ENCODE measurements at regions not wholly inside any gene's neighbourhood (a gene's known extent, or its start where the extent isn't known, plus 50 kb on each side); places are given as distances from the start of the nearest gene placed in this dataset.
"Not testable (repeated sequence)": the region's sequence is repeated elsewhere in the genome, so short reads cannot be mapped to it uniquely, and the experiment has no call there.

DNA sequence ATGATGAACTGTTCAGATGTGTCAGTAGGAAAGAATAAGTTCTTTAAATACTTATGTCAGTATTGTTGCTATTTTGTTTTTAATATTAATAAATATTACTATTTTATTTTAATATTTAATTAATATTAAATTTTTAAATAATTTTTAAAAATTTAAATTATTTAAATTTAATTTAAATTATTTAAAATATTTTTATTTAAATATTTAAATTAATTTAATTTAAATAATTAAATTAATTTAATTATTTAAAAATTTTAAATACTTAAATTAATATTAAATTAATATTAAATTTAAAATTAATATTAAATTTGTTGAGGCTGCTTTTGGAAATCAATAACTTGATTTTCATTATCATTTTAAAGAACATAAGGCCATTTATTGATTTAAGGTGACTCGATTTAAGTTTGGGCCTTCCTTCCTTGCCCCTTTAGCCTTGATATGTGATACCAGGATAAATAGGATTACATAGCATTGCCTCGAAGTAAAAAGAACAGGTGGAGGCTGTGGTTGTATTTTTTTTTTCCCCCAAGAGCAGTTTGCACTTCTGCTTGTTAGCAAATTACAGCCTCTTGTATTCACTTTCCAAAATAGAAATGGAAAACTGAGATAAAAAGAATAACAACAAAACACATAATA is 915.2 kb downstream of the TTLL7 start:
- DNase-seq (ENCODE audit: low read depth): no peak

DNA sequence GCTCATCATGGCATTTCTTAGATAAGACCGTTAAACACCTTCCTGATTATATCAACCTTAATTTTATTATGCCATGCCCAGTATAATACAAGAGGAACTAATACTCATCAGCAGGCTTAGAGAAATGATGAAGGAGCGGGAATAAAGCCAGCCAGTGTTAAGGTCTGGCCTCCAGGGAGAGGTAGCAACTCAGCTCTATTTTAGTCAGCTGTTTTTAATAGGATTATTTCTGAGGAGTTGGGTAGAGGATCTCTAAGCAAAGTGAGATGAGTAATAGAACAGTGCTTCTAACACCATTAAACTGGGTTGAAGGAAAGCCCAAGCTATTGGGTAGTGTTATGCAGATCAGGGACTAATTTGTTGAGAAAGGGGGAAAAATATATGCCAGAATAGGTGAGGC is 921.5 kb downstream of the TTLL7 start:
- DNase-seq (ENCODE audit: low read depth): no peak

DNA sequence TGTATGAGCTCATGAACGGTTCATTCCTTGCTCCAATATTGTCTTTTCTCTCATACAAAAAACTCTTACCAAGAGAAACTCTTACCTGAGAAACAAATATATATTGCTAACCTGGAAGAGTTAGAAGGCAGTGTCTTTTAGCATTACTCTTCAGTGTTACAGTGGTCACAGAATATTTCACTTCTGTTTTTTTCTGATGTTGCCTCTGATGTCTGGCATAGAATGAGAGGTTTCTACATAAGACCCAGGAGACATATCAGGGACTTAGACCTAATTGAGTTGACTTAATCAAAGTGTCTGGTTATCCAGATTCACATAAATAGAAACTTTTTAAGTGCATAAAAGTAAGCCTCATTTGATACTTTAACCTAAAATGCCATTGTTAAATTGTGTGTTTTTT is 923.8 kb downstream of the TTLL7 start:
- DNase-seq (ENCODE audit: low read depth): no peak

DNA sequence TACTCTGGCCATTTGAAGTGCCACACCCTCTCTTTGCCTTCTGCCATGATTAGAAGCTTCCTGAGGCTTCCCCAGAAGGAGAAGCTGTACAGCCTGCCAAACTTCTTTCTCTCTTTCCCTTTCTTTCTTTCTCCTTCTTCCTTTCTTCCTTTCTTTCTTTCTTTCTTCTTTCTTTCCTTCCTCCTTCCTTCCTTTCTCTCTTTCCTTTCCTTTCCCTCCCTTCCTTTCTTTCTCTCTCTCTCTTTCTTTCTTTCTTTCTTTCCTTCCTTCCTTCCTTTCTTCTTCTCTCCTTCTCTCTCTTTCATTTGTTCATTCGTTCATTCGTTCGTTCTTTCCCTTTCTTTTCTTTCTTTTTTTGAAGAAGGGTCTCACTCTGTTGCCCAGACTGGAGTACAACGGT is 931.0 kb downstream of the TTLL7 start:
- DNase-seq (ENCODE audit: low read depth): no peak

DNA sequence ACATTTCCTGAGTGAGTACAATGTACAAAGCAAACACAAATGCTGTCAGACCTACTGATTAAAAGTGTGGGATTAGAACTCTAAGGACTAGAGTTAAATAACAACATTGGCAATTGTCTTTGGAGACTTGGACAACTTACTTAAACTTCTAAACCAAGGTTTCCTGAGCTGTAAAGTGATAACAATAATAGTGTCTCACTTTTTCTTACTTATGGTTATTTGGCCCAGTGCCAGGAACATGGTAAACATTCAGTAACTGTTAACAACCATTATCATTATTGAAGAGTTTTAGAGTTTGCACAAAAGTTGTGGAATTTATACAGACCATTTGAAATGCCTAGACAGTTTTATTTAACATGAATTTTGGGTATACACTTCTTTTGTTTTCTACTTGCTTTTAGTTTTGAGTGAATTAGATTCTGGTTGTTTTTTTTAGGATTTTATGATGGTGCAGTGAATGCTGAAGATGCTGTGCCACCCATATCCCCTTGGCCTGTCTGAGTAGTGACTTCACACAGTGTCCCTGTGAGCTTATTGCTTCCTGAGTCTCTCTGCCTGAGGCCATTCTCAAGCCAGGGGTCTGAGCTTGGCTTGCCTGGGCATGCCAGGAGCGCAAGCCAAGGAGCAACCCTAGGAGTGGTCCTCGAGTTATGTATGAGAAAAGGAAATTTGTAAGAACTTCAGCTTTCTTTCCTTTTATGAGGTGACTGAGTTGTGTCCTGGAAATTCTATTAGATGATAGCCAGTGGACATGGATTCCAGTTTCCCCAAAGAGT is 932.8 kb downstream of the TTLL7 start:
- DNase-seq (ENCODE audit: low read depth): no peak

DNA sequence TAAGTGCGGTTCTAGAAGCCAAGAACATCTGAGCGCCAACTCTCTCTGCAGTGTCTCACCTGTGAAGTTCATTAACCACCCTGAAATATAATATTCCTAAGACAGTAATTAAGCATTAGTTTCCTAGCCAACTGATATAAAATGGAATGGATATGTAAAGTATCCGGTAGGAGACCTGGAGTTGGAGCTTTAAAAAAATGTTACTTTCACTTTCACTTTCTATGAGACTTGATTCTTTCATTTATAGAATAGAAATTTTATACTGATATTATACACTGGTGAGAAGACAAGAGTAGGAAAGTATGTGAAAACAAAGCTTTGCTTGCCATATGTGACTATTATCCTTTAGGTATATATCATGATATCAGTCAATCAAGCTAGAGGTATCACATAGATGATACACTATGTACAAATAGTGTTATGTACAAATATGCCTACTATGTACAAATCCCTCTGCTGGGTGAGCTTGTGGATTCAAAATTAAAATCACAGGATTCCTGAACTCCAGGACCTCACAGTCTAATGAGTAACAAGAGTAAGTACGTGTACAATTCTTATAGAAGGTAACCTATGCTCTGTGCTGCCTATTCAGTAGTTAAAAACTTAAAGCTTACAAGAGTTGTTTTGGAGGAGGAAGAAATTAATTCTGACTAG is 934.2 kb downstream of the TTLL7 start:
- no peak for DNase-seq (ENCODE audit: low read depth)

DNA sequence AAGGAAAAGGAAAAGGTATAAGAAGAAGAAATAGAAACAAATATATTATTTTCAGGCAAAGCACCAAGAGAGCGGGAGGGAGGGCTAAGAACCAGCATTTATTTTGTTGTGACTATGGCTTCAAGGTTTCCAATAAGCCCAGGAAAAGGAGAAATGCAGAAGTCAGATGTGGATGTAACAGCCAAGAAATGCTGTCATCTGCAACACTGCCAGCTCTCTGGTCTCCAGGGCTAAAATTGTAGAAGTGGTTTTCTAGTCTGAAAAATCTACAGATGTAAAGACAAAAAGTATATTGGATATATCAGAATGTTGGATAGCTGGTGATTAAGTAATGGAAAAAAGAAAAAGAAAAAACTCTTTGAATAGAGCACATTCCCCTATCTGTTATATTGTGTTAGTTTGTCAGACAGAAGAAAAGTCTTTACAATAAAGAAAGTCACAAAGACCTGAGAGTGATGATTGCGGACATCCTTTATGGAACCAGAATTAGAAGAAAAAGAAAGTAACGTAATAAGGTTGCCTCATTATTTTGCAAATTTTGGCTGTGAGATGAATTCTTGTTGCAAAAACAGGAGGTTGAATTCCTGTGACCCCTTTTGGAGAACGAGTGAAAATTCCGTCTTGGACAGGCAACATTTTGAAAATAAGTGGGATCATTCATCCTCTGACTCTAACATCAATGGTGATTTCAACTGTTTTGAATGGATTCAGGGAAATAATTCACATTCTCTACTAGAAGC is 938.1 kb downstream of the TTLL7 start:
- DNase-seq (ENCODE audit: low read depth): no peak

DNA sequence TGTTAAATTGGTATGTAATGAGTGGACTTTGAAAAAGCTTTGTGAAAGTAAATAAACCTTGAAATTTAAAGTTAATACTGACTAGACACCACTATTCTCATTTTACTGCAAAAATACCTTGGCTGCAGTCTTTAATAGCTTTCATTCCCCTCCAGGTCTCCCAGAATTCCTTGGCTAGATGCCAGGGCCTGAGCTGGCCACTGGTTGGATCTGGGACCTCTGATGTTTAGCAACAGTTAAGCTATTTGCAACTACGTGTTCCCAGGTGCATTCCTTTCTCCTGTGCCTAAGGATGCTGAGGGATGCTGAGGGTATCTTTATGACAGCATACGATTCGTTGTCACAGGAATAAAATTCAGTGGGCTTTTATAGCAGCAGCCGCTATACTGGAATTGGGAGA is 938.7 kb downstream of the TTLL7 start:
- no peak for DNase-seq (ENCODE audit: low read depth)

DNA sequence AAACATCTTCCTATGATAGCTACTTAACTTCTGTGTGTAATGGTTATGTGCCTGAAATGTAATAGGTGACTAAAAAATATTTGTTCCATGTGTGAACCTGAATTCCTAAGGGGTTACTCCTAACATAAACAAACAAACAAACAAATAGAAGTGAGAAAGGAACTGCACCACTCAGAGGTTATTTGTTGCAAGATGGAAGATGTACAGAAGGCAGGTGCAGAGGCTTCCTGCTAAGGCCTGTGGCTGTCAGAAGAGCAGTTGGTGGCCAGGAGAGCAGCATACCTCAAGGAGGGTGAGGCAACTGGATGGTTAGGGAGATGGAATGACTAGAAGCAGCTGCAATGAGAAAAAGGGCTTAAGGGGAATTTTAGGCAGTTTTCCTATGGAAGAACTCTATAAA is 940.6 kb downstream of the TTLL7 start:
- no peak for DNase-seq (ENCODE audit: low read depth)

DNA sequence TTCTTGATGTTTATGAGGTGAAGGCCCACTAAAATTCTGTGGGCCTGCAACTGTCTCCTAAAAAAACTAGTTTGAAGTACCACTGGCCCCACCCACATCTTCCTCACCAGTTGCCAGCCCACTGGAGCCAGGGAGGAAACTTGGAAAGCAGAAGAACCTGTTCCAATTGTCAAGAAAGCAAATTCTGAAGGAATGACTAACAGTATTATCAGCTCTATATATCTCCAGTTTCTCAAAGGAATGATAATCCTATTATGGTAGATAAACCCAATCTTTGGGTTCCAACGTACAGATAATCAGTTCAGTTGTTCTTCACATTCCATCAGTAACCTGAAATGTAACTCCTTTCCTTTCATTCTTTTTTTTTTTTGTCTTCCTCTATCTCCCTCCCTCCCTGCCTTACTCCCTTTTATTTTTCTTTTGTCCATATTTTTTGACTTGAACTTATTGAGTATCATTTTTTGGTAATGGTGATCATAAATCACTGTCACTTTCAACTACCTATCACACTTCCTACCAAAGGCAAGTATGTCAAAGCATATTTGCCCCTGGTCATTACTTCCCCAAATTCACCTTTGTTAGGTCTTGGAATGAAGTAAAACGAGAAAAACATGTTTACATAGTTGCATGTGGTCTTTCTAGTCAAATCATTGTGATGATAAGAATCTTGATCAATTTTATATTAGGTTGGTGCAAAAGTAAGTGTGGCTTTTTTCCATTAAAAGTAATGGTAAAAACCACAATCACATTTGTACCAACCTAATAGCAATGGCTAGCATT is 943.4 kb downstream of the TTLL7 start:
- no peak for DNase-seq (ENCODE audit: low read depth)

DNA sequence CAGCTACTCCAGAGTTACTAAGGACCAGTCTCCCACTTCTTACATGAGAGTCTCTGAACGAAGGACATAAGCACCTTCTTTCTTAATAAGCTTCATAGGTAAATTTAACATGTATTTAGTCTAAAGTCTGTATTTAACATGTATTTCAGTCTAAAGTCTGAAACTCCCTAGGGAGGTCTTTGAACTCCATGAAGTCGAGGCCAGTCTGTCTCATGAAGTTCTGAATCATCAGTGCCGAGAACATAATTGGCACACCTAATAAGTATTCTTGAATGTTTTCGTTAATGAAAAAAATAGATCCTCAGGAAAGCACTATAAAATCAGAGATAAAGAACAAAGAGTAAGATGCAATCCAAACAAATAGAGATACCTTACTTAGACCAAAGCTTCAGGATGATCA is 945.5 kb downstream of the TTLL7 start:
- DNase-seq (ENCODE audit: low read depth): no peak

DNA sequence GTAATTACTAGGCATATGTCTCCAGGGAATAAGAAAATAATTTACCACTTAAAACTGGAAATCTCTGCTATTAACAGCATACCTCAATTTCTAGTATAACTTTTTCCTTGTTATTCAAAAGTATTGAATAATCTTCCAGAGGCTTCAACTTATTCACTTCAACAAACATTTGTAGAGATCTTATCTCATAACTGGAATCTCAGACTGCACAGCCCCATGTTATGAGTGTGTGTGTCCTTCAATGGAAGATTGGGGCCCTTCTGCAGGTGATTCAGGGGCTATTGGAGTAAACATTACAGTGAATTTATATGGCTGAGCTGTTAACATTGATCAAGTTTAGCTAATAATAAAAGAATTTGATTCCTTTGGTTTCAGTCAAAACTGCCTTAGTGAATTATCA is 946.1 kb downstream of the TTLL7 start:
- DNase-seq (ENCODE audit: low read depth): no peak

DNA sequence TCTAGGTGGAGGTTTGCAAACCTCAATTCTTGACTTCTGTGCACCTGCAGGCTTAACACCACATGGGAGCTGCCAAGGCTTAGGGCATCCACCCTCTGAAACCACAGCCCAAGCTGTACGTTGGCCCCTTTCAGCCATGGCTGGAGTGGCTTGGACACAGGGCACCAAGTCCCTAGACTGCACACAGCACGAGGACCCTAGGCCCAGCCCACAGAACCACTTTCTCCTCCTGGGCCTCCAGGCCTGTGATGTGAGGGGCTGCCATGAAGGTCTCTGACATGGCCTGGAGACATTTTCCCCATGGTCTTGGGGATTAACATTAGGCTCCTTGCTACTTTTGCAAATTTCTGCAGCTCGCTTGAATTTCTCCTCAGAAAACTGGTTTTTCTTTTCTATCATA is 947.9 kb downstream of the TTLL7 start:
- DNase-seq (ENCODE audit: low read depth): not testable (repeated sequence)

DNA sequence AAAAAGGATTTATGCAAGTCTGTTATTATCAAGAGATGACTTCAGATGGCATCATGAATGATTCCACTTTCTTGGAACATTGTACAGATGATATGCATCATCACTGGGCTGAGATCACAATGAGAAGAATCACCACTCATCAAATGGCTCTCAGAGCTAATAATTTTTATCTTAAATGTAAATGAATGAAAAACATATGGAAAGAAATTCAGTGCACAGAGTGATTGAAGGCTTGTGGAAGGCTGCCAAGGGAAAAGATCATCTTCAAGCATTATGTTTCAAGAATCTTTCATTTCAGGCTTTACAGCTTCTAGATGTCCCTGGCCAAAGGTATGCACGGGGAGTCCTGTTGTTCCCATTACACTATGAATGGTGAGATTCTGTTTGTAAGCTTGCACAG is 955.7 kb downstream of the TTLL7 start:
- no peak for DNase-seq (ENCODE audit: low read depth)

DNA sequence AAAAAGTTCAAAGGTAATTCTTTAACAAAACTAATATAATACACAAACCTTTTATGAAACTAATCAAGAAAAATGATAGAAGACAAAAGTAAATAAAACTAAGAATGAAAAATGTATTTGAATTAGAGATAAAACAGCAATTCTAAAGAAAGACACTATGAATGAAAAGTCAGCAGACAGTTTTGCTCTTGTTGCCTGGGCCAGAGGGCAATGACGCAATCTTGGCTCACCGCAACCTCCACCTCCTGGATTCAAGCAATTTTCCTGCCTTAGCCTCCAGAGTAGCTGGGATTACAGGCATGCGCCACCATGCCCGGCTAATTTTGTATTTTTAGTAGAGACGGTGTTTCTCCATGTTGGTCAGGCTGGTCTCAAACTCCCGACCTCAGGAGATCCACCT is 959.8 kb downstream of the TTLL7 start:
- DNase-seq (ENCODE audit: low read depth): not testable (repeated sequence)

DNA sequence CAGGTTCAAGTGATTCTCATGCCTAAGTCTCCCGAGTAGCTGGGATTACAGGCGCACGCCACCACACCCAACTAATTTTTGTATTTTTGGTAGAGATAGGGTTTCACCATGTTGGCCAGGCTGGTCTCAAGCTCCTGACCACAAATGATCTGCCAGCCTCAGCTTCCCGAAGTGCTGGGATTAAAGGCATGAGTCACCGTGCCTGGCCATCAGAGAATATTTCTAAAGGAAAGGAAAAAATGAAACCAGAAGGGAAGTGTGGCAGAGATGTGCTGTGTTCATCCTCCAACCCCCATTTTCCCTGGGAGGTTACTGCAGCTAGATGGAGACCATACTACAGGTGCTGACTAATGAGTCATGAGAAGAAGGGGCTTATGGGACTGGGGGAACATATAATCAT is 964.1 kb downstream of the TTLL7 start:
- DNase-seq (ENCODE audit: low read depth): no peak

DNA sequence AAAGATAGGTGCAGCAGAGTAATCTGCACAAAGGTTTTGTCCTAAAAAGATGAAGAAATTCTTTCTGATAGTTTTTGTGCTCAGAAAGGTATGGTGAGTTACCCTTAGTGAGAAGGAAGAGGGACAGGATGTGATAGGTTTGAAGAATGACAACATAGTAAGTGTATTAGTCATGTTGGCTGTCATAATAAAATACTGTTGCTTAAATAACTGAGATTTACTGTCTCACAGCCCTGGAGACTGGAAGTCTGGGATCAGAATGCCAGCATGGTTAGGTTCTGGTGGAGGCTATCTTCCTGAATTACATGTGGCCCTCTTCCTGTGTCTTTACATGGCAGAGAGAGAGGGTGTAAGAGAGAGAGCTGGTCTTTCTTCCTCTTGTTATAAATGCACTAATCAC is 965.2 kb downstream of the TTLL7 start:
- no peak for DNase-seq (ENCODE audit: low read depth)

DNA sequence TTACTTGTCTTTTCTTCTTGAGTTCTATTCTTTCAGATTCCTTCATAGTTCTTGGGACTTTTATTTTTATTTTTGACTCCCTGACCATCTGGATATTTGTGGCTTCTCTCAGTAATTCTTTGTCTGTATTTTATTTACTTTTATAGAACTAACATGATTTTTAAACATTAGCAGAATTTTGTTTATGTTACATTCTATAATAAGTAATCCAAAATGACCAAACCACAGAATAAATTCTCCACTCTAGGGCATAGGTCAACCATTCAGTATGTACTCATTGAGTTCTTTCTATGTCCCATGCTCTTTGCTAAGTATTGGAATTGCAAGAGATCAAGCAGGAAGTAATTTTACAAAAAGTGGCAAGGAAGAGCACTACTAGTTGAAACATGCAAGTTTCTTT is 969.0 kb downstream of the TTLL7 start:
- no peak for DNase-seq (ENCODE audit: low read depth)

DNA sequence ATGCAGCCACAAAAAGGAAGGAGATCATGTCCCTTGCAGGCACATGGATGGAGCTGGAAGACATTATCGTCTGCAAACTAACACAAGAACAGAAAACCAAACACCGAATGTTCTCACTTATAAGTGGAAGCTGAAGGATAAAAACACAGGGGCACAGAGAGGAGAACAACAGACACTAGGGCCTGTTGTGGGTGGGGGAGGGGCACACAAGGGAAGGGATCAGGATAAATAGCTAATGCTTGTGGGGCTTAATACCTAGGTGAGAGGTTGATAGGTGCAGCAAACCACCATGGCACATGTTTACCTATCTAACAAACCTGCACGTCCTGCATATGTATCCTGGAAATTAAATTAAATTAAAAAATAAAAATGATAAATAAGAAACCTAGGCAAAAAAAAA is 969.9 kb downstream of the TTLL7 start:
- no peak for DNase-seq (ENCODE audit: low read depth)

DNA sequence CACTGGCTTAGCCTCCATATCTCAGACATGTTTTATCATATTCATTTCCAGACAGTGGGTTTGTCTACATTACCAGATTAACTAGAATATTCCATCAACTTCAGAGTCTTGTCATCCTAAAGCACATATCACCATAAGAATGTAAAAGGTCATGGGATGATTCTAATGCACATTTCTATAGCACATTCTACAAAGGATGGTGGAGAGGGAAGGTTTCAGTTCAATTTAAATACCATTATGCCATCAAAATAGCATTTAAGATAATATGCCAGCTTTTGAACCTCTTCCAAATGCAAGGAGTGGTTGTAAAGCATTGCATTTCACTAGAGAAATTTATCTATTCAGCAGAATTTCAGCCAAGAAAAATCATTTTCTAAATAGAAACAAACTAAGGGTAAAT is 970.5 kb downstream of the TTLL7 start:
- no peak for DNase-seq (ENCODE audit: low read depth)

DNA sequence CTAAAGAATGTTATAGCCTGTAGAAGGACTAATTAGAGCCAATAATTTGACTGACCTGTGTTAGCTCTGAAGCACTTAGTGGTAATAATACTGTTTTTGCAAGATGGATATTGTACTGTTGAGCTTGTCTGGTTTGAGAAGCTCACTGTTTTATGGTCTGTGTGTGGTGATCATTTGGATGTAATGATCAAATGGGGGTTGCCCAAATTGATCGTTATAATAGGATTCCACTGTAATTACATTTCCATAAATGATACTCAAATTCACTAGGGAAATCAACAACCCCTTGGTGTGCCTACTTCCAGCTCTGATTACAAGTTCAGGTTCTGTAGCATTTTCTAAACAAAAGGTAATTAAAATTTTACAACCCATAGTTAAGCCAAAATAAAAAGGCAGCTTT is 971.4 kb downstream of the TTLL7 start:
- DNase-seq (ENCODE audit: low read depth): no peak

DNA sequence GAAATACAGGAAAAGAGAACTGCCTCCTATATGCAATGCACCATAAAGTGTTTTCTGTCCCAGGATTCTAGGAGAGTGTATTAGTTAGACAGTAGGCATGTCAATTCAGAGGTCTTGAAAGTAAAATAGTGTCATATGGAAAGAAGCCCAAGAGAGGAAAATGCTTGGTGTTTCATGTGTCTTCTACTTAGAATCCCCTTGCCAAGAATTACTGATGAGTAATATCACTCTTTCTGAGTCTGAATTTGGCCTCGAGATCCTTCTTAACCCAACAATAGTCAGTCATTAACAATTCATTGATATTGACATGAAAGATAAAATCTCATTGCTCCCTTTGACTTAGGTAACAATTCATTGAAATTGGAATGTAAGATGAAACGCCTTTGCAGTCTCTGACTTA is 972.2 kb downstream of the TTLL7 start:
- no peak for DNase-seq (ENCODE audit: low read depth)

All from HS-27A (cell line).